GM12872 (cell line): ENCODE measurements at regions not wholly inside any gene's neighbourhood (a gene's known extent, or its start where the extent isn't known, plus 50 kb on each side); places are given as distances from the start of the nearest gene placed in this dataset.

Experiments
- CTCF ChIP-seq: IDR thresholded peaks from 3 replicates; pipeline ENCODE4 v1.5.1; 2011; ENCODE audit warnings: low read depth, mild to moderate bottlenecking, low read length, moderate library complexity; ENCODE audit not compliant: insufficient read depth

- no peak for TF ChIP-seq CTCF
Measured at GRCh38 chrX:39661116-39661907, 436.4 kb downstream of the BCOR start.

- TF ChIP-seq CTCF, result no peak
Measured at GRCh38 chrX:39665830-39666518, 431.8 kb downstream of the BCOR start.

- no peak for TF ChIP-seq CTCF
Measured at GRCh38 chrX:39667191-39667590, 430.6 kb downstream of the BCOR start.

GRCh38 chrX:39667736-39668482, 429.8 kb downstream of the BCOR start:
- no peak for TF ChIP-seq CTCF

- no peak for TF ChIP-seq CTCF
Measured at GRCh38 chrX:39669668-39670067, 428.1 kb downstream of the BCOR start.

GRCh38 chrX:39670281-39670680, 427.5 kb downstream of the BCOR start:
- no peak for TF ChIP-seq CTCF

- no peak for TF ChIP-seq CTCF
Measured at GRCh38 chrX:39672405-39672804, 425.4 kb downstream of the BCOR start.
